Endothelial cell of umbilical vein (primary cell): ENCODE measurements at regions not wholly inside any gene's neighbourhood (a gene's known extent, or its start where the extent isn't known, plus 50 kb on each side); places are given as distances from the start of the nearest gene placed in this dataset.

Experiments
- BruUV-seq: library from RNA; stranded (reverse); fragments of 400-500 nt; replicated peaks from 2 replicates; lab custom pipeline; 2021; lab: Mats Ljungman, UMichigan
- CTCF ChIA-PET: fragments of 300-600, 350-600 bp; sonication (Branson Sonifier 250); formaldehyde crosslinking; loops from one replicate; lab custom pipeline; 2021; ENCODE audit warnings: antibody characterized with exemption, inconsistent platforms; lab: Charles Lee
- POLR2A ChIA-PET: fragments of 300-600, 350-600 bp; sonication (Branson Sonifier 250); formaldehyde crosslinking; loops from one replicate; lab custom pipeline; 2021; ENCODE audit warnings: antibody characterized with exemption, inconsistent platforms; lab: Charles Lee
- DNase-seq: peaks from one replicate; pipeline ENCODE4 v3.0.0-alpha.2; 2011; ENCODE audit warnings: low read depth, low spot score
- FAIRE-seq: peaks from 2 replicates; lab custom pipeline; 2011; peaks lifted over from hg19 to GRCh38; lab: Jason Lieb, UNC
- H2AFZ ChIP-seq: 2 replicates; pipeline ENCODE4 v1.6.0; 2012; ENCODE audit warnings: low read depth, low read length, control low read depth, inconsistent platforms
- H3K27ac ChIP-seq: 2 replicates; pipeline ENCODE4 v1.5.1; 2011; ENCODE audit warnings: low read depth, mild to moderate bottlenecking, control low read depth, low read length, moderate library complexity; ENCODE audit not compliant: insufficient read depth
- H3K27me3 ChIP-seq, 2 experiments: 2 replicates each; pipeline versions ENCODE4 v1.6.0 to v1.6.1; 2011; ENCODE audit warnings: low read length in 2 of 2, mixed read lengths in 1 of 2; ENCODE audit not compliant: control insufficient read depth in 2 of 2, insufficient read depth in 2 of 2
- H3K36me3 ChIP-seq, 2 experiments: 2 replicates in 1 of 2; 3 replicates in 1 of 2; pipeline ENCODE4 v1.5.1; 2011; ENCODE audit warnings: low read length in 2 of 2, mild to moderate bottlenecking in 1 of 2, moderate library complexity in 1 of 2; ENCODE audit not compliant: control insufficient read depth in 2 of 2, insufficient read depth in 2 of 2; ENCODE audit errors: extremely low read depth in 1 of 2
- H3K4me1 ChIP-seq: 3 replicates; pipeline ENCODE4 v1.5.1; 2011; ENCODE audit warnings: mild to moderate bottlenecking, low read length; ENCODE audit not compliant: control insufficient read depth, insufficient read depth; ENCODE audit errors: extremely low read depth
- H3K4me2 ChIP-seq: 2 replicates; pipeline ENCODE4 v1.6.1; 2011; ENCODE audit warnings: low read length, control low read depth, mixed read lengths; ENCODE audit not compliant: insufficient read depth
- H3K4me3 ChIP-seq, 3 experiments: fragments of 200-600 bp in 1 of 3; sonication (generic), shearing (Covaris generic) in 1 of 3; replicated peaks in 1 of 3; 2 replicates each; pipeline ENCODE4 v1.5.1; 2011 to 2016; ENCODE audit warnings: control low read depth in 3 of 3, low read length in 3 of 3, mild to moderate bottlenecking in 2 of 3, inconsistent platforms in 1 of 3, low read depth in 1 of 3, moderate library complexity in 1 of 3; ENCODE audit not compliant: insufficient read depth in 1 of 3
- H3K79me2 ChIP-seq: 2 replicates; pipeline ENCODE4 v1.6.0; 2012; ENCODE audit warnings: low read length, inconsistent platforms; ENCODE audit not compliant: control insufficient read depth, insufficient read depth
- H3K9ac ChIP-seq: replicated peaks from 2 replicates; pipeline ENCODE3; 2011; ENCODE audit warnings: low read length, control low read depth; ENCODE audit not compliant: insufficient read depth; ENCODE audit errors: extremely low read depth
- H3K9me1 ChIP-seq: replicated peaks from 3 replicates; pipeline ENCODE4 v1.6.0; 2011; ENCODE audit warnings: mild to moderate bottlenecking, low read length; ENCODE audit not compliant: control insufficient read depth, insufficient read depth; ENCODE audit errors: extremely low read depth
- H3K9me3 ChIP-seq: replicated peaks from 2 replicates; pipeline ENCODE4 v1.5.1; 2012; ENCODE audit warnings: low read length, inconsistent platforms; ENCODE audit not compliant: control insufficient read depth, insufficient read depth
- H4K20me1 ChIP-seq: replicated peaks from 2 replicates; pipeline ENCODE3; 2011; ENCODE audit warnings: mild to moderate bottlenecking, low read length; ENCODE audit not compliant: control insufficient read depth, insufficient read depth; ENCODE audit errors: extremely low read depth
- EZH2 ChIP-seq: IDR thresholded peaks from 2 replicates; pipeline ENCODE4 v1.6.1; 2012; ENCODE audit warnings: borderline replicate concordance, low read depth, mild to moderate bottlenecking, moderate library complexity, low read length, inconsistent platforms; ENCODE audit not compliant: severe bottlenecking
- FOS ChIP-seq: IDR thresholded peaks from 2 replicates; pipeline ENCODE4 v1.6.1; 2011; ENCODE audit warnings: mild to moderate bottlenecking, low read length, moderate library complexity, borderline replicate concordance; ENCODE audit not compliant: insufficient read depth
- GATA2 ChIP-seq: IDR thresholded peaks from 2 replicates; pipeline ENCODE4 v1.7.0; 2011; ENCODE audit warnings: low read depth, mild to moderate bottlenecking, moderate library complexity, mixed read lengths, low read length; ENCODE audit not compliant: insufficient read length, insufficient read depth
- JUN ChIP-seq: IDR thresholded peaks from 2 replicates; pipeline ENCODE4 v1.6.1; 2011; ENCODE audit warnings: borderline replicate concordance, low read depth; ENCODE audit not compliant: insufficient read length, insufficient read depth
- MYC ChIP-seq: IDR thresholded peaks from one replicate; pipeline ENCODE4 v1.6.1; 2011; ENCODE audit warnings: mild to moderate bottlenecking, low read depth, low read length
- POLR2A ChIP-seq: IDR thresholded peaks from 2 replicates; pipeline ENCODE4 v1.6.1; 2012; ENCODE audit warnings: low read depth, mild to moderate bottlenecking, control low read depth, low read length
- POLR2AphosphoS5 ChIP-seq: IDR thresholded peaks from 2 replicates; pipeline ENCODE4 v1.6.1; 2012; ENCODE audit warnings: low read depth, mild to moderate bottlenecking, control low read depth, low read length, moderate library complexity; ENCODE audit not compliant: insufficient read depth
- dilution Hi-C: fragments of 300-500 bp; cut with MboI; formaldehyde crosslinking; loops from one replicate; pipeline ENCODE4 v1.15.0; 2019; ENCODE audit warnings: low sequenced_read_pairs; ENCODE audit not compliant: extremely low pct_ligation_motif_present
- intact Hi-C: fragments of 100-400 bp; cut with micrococcal nuclease; formaldehyde crosslinking; loops from one replicate; pipeline ENCODE4 v1.10.0; 2022
- TF ChIP-seq, protein P1 (sequence below): IDR thresholded peaks from 2 replicates; pipeline ENCODE4 v1.6.1; 2011; ENCODE audit not compliant: insufficient read depth, insufficient read length
- TF ChIP-seq, protein P2 (sequence below), 2 donors: IDR thresholded peaks; 1 replicate in 1 of 2; 2 replicates in 1 of 2; pipeline ENCODE4 v1.5.1; 2011; ENCODE audit warnings: low read length in 2 of 2, mild to moderate bottlenecking in 2 of 2, moderate library complexity in 2 of 2, control low read depth in 1 of 2, inconsistent platforms in 1 of 2, low read depth in 1 of 2; ENCODE audit not compliant: insufficient read depth in 1 of 2; ENCODE audit errors: extremely low read depth in 1 of 2

DNA sequence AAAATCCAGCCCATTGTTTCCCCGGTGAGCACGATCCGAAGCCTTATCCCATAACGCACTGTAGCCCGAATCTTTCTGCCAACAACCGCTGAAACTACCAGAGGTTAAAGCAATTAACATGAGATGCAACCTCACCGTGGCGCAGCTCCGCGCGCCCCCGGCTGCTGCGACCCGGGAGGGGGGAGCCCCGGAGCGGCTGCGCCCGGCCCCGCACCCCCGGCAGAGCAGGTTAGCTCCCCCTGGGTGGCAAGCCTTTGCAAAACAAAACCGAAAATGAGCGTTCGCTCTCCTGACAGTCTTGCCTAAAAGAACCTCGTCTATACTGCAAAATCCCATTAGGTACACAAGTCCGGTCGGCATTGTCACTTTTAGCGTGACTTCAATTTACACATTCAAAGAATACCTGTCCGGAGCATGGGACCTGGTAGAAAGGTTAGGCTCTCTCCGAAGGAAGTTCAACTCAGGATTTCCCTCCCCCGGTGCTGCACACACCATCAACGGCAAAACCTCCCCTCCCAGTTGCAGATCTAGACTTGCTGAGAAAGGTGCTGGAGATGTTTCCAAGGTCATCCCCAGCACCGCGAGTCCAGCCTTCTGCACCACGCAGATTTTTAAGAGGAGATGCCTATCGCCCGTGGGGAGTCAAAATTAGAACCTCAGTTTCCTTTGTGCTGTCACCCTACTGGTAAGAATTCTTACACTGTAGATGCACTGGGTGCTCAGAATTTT lies 107.5 kb downstream of the ZNF281 start:
- H3K79me2 ChIP-seq, result no peaks in the 10 kb centered on the region
- peak overlapping the region; percentile 90 for H3K4me2 ChIP-seq
- H3K9me1 ChIP-seq, result no peaks in the 10 kb centered on the region
- H3K9ac ChIP-seq, result peak overlapping the region; percentile 34
- no peaks in the 10 kb centered on the region for H3K36me3 ChIP-seq
- no peaks in the 10 kb centered on the region for H3K9me3 ChIP-seq
- no TSS peak for BruUV-seq
- CTCF ChIA-PET, result interaction anchor here (0.7 to 1.8 kb wide), 6 partner anchors 9 to 618 kb away, joined by 3 to 10 read pairs (median 4); no protein-coding TSS in a partner anchor
- no peak for TF ChIP-seq EZH2
- TF ChIP-seq JUN, result no peak
- TF ChIP-seq, protein P1, sequence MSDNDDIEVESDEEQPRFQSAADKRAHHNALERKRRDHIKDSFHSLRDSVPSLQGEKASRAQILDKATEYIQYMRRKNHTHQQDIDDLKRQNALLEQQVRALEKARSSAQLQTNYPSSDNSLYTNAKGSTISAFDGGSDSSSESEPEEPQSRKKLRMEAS, result no peak
- no peak for TF ChIP-seq GATA2
- TF ChIP-seq FOS, result no peak
- no peak for TF ChIP-seq POLR2AphosphoS5
- TF ChIP-seq MYC, result no peak
- TF ChIP-seq POLR2A, result no peak
- TF ChIP-seq, protein P2, sequence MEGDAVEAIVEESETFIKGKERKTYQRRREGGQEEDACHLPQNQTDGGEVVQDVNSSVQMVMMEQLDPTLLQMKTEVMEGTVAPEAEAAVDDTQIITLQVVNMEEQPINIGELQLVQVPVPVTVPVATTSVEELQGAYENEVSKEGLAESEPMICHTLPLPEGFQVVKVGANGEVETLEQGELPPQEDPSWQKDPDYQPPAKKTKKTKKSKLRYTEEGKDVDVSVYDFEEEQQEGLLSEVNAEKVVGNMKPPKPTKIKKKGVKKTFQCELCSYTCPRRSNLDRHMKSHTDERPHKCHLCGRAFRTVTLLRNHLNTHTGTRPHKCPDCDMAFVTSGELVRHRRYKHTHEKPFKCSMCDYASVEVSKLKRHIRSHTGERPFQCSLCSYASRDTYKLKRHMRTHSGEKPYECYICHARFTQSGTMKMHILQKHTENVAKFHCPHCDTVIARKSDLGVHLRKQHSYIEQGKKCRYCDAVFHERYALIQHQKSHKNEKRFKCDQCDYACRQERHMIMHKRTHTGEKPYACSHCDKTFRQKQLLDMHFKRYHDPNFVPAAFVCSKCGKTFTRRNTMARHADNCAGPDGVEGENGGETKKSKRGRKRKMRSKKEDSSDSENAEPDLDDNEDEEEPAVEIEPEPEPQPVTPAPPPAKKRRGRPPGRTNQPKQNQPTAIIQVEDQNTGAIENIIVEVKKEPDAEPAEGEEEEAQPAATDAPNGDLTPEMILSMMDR (IDR thresholded peaks at IDR 0.05; ENCODE audit: extremely low read depth in 1 of 2, insufficient read depth in 1 of 2, low read depth in 1 of 2, low read length in 2 of 2), result no peak
- intact Hi-C loops, result loop anchor here (1.0 kb wide), 1 partner anchor 186 kb away; no protein-coding TSS in a partner anchor
- POLR2A ChIA-PET, result no interaction called here
- peaks cover 2% of the 10 kb centered on the region for H3K4me1 ChIP-seq
- H3K27me3 ChIP-seq, result peaks cover 5 to 7% of the 10 kb centered on the region in 2 experiments
- H3K4me3 ChIP-seq, result peak overlapping the region; percentile 63 to 85 (median 81)
- FAIRE-seq (no peak), DNase-seq (peak; percentile 44)
- dilution Hi-C loops, result no loop called here
- peak overlapping the region; percentile 92 for H2AFZ ChIP-seq
- no peaks in the 10 kb centered on the region for H4K20me1 ChIP-seq
- H3K27ac ChIP-seq, result no peak overlapping the region
